AG08395 (cell line): ENCODE measurements at regions not wholly inside any gene's neighbourhood (a gene's known extent, or its start where the extent isn't known, plus 50 kb on each side); places are given as distances from the start of the nearest gene placed in this dataset.
"Not testable (repeated sequence)": the region's sequence is repeated elsewhere in the genome, so short reads cannot be mapped to it uniquely, and the experiment has no call there.

Source experiments
- DNase-seq: peaks from one replicate; pipeline ENCODE4 v3.0.0; 2012; ENCODE audit warnings: mixed read lengths, low spot score

GRCh38 chr5:111635151-111635902, 121.7 kb downstream of the NREP start:
- DNase-seq: no peak

GRCh38 chr5:111631328-111631727, 119.0 kb upstream of the STARD4 start:
- no peak for DNase-seq

- peak; percentile 21 for DNase-seq
These were observed 116.6 kb upstream of the STARD4 start for GRCh38 chr5:111628901-111629300.

- DNase-seq: no peak
These were observed 115.5 kb upstream of the STARD4 start for GRCh38 chr5:111627862-111628261.

- DNase-seq: no peak
These were observed 114.3 kb upstream of the STARD4 start for GRCh38 chr5:111626473-111627148.

GRCh38 chr5:111618623-111619271, 106.4 kb upstream of the STARD4 start:
- DNase-seq: no peak

GRCh38 chr5:111615054-111615453, 102.7 kb upstream of the STARD4 start:
- DNase-seq: no peak

- DNase-seq: not testable (repeated sequence)
These were observed 99.8 kb upstream of the STARD4 start for GRCh38 chr5:111612013-111612630.

- DNase-seq: no peak
These were observed 93.9 kb upstream of the STARD4 start for GRCh38 chr5:111606194-111606593.

GRCh38 chr5:111603446-111603827, 91.1 kb upstream of the STARD4 start:
- DNase-seq: no peak

GRCh38 chr5:111602817-111603445, 90.6 kb upstream of the STARD4 start:
- DNase-seq: no peak

- no peak for DNase-seq
These were observed 86.7 kb upstream of the STARD4 start for GRCh38 chr5:111598996-111599395.

- no peak for DNase-seq
These were observed 85.2 kb upstream of the STARD4 start for GRCh38 chr5:111597491-111597890.

GRCh38 chr5:111596705-111597104, 84.4 kb upstream of the STARD4 start:
- no peak for DNase-seq

GRCh38 chr5:111595425-111595824, 83.1 kb upstream of the STARD4 start:
- DNase-seq: no peak

GRCh38 chr5:111589316-111589715, 77.0 kb upstream of the STARD4 start:
- DNase-seq: no peak

GRCh38 chr5:111587728-111588127, 75.4 kb upstream of the STARD4 start:
- DNase-seq: no peak

- no peak for DNase-seq
These were observed 73.6 kb upstream of the STARD4 start for GRCh38 chr5:111585946-111586345.

GRCh38 chr5:111585291-111585690, 73.0 kb upstream of the STARD4 start:
- DNase-seq: no peak

- DNase-seq: peak; percentile 17
These were observed 72.3 kb upstream of the STARD4 start for GRCh38 chr5:111584651-111585050.

- DNase-seq: peak; percentile 25
These were observed 71.4 kb upstream of the STARD4 start for GRCh38 chr5:111583758-111584203.

GRCh38 chr5:111582993-111583601, 70.8 kb upstream of the STARD4 start:
- DNase-seq: peak; percentile 77
